ENCODE measurements at regions not wholly inside any gene's neighbourhood (a gene's known extent, or its start where the extent isn't known, plus 50 kb on each side); places are given as distances from the start of the nearest gene placed in this dataset.
"Not testable (repeated sequence)": the region's sequence is repeated elsewhere in the genome, so short reads cannot be mapped to it uniquely, and the experiment has no call there.

- POLR2A ChIA-PET = no interaction called here
- TF ChIP-seq CTCF (IDR thresholded peaks at IDR 0.05; ENCODE audit: control extremely low read depth, extremely low read depth, low read depth, missing control alignments) = no peak
- CTCF ChIA-PET = interaction anchor here (1.4 kb wide), 1 partner anchor 537 kb away, joined by 3 read pairs; no protein-coding TSS in a partner anchor
- DNase-seq (ENCODE audit: extremely low spot score) = no peak
Measured at GRCh38 chr9:95696701-95697100, 178.8 kb upstream of the ERCC6L2 start.

GRCh38 chr9:95691435-95691834, 174.7 kb upstream of the PTCH1 start:
- ChIA-PET POLR2A (no interaction called here), CTCF (interaction anchor here (0.8 kb wide), 1 partner anchor 36 kb away, joined by 3 read pairs; no protein-coding TSS in a partner anchor)
- no peak for DNase-seq (ENCODE audit: extremely low spot score)
- no peak for TF ChIP-seq CTCF (IDR thresholded peaks at IDR 0.05; ENCODE audit: control extremely low read depth, extremely low read depth, low read depth, missing control alignments)

- CTCF ChIA-PET = no interaction called here
- DNase-seq (ENCODE audit: extremely low spot score) = no peak
- TF ChIP-seq CTCF (IDR thresholded peaks at IDR 0.05; ENCODE audit: control extremely low read depth, extremely low read depth, low read depth, missing control alignments) = no peak
- POLR2A ChIA-PET = no interaction called here
Measured at GRCh38 chr9:95689669-95690068, 172.9 kb upstream of the PTCH1 start.

GRCh38 chr9:95684516-95684915, 167.7 kb upstream of the PTCH1 start:
- POLR2A ChIA-PET = no interaction called here
- TF ChIP-seq CTCF (IDR thresholded peaks at IDR 0.05; ENCODE audit: control extremely low read depth, extremely low read depth, low read depth, missing control alignments) = no peak
- no peak for DNase-seq (ENCODE audit: extremely low spot score)
- CTCF ChIA-PET = no interaction called here

- CTCF ChIA-PET; POLR2A ChIA-PET; DNase-seq (ENCODE audit: extremely low spot score): not testable (repeated sequence)
Measured at GRCh38 chr9:95680306-95680705, 163.5 kb upstream of the PTCH1 start.

GRCh38 chr9:95679874-95680273, 163.1 kb upstream of the PTCH1 start:
- POLR2A ChIA-PET = no interaction called here
- CTCF ChIA-PET = no interaction called here
- TF ChIP-seq CTCF (IDR thresholded peaks at IDR 0.05; ENCODE audit: control extremely low read depth, extremely low read depth, low read depth, missing control alignments) = no peak
- DNase-seq (ENCODE audit: extremely low spot score) = no peak

GRCh38 chr9:95678759-95679158, 162.0 kb upstream of the PTCH1 start:
- POLR2A ChIA-PET = no interaction called here
- no peak for TF ChIP-seq CTCF (IDR thresholded peaks at IDR 0.05; ENCODE audit: control extremely low read depth, extremely low read depth, low read depth, missing control alignments)
- CTCF ChIA-PET = no interaction called here
- no peak for DNase-seq (ENCODE audit: extremely low spot score)
